GM12878 (cell line): ENCODE measurements at regions not wholly inside any gene's neighbourhood (a gene's known extent, or its start where the extent isn't known, plus 50 kb on each side); places are given as distances from the start of the nearest gene placed in this dataset.

Experiments used
- ATAC-seq: fragments of 200-7000 bp; cut with Tn5 transposase; 3 replicates; pipeline ENCODE4 v1.9.1; 2020; ENCODE audit warnings: mild to moderate bottlenecking, moderate library complexity
- BruUV-seq: library from RNA; stranded (reverse); fragments of 400-500 nt; replicated peaks from 2 replicates; lab custom pipeline; 2021; lab: Mats Ljungman, UMichigan
- CTCF ChIA-PET: fragments of 300-600 bp; sonication (Branson Sonifier 250); formaldehyde crosslinking; extraction: SDS; loops from one replicate; lab custom pipeline; 2021; ENCODE audit warnings: inconsistent platforms; lab: Yijun Ruan, JAX
- POLR2A ChIA-PET: fragments of 350-600 bp; formaldehyde crosslinking; extraction: SDS; loops from one replicate; lab custom pipeline; 2021; ENCODE audit warnings: inconsistent platforms; lab: Charles Lee
- RAD21 ChIA-PET: fragments of 300-600 bp; sonication (Branson Sonifier 250); formaldehyde crosslinking; loops from one replicate; lab custom pipeline; 2023; ENCODE audit warnings: antibody characterized with exemption; ENCODE audit not compliant: unreplicated experiment; lab: Charles Lee
- SMC1A ChIA-PET: fragments of 300-600 bp; sonication (Branson Sonifier 250); formaldehyde crosslinking; loops from one replicate; lab custom pipeline; 2023; ENCODE audit not compliant: unreplicated experiment, uncharacterized antibody; lab: Charles Lee
- DNase-seq: peaks from one replicate; pipeline ENCODE4 v3.0.0-alpha.2; 2011; ENCODE audit warnings: low read depth, low spot score
- FAIRE-seq: peaks from 3 replicates; lab custom pipeline; 2011; peaks lifted over from hg19 to GRCh38; lab: Jason Lieb, UNC
- H2AFZ ChIP-seq: 2 replicates; pipeline ENCODE4 v1.6.0; 2011; ENCODE audit warnings: low read depth, low read length, control low read depth; ENCODE audit not compliant: control insufficient read depth
- H3K27ac ChIP-seq: 2 replicates; pipeline ENCODE4 v1.5.1; 2011; ENCODE audit warnings: control low read depth; ENCODE audit not compliant: control insufficient read depth, insufficient read depth
- H3K27me3 ChIP-seq, 2 experiments: replicated peaks in 1 of 2; 2 replicates each; pipeline versions ENCODE4 v1.6.0 to v1.6.1; 2011; ENCODE audit warnings: low read length in 1 of 2; ENCODE audit not compliant: control insufficient read depth in 2 of 2, insufficient read depth in 2 of 2
- H3K36me3 ChIP-seq, 2 experiments: 2 replicates each; pipeline ENCODE4 v1.5.1; 2011; ENCODE audit warnings: low read length in 1 of 2; ENCODE audit not compliant: control insufficient read depth in 2 of 2, insufficient read depth in 2 of 2
- H3K4me1 ChIP-seq: 2 replicates; pipeline ENCODE4 v1.6.1; 2011; ENCODE audit warnings: mild to moderate bottlenecking, low read length, moderate library complexity, mixed read lengths; ENCODE audit not compliant: control insufficient read depth, insufficient read depth
- H3K4me2 ChIP-seq: 2 replicates; pipeline ENCODE4 v1.6.0; 2011; ENCODE audit warnings: control low read depth; ENCODE audit not compliant: control insufficient read depth, insufficient read depth
- H3K4me3 ChIP-seq: fragments of 200-600 bp; sonication (generic); 2 replicates; pipeline ENCODE4 v1.5.1; 2016
- H3K79me2 ChIP-seq: 2 replicates; pipeline ENCODE4 v1.6.0; 2011; ENCODE audit warnings: low read length; ENCODE audit not compliant: control insufficient read depth, insufficient read depth
- H3K9ac ChIP-seq: 2 replicates; pipeline ENCODE4 v1.8.0; 2011; ENCODE audit warnings: low read length, control low read depth, mixed read lengths; ENCODE audit not compliant: control insufficient read depth, insufficient read depth
- H3K9me3 ChIP-seq: replicated peaks from 3 replicates; pipeline ENCODE4 v1.5.1; 2011; ENCODE audit warnings: mild to moderate bottlenecking, low read length; ENCODE audit not compliant: control insufficient read depth, insufficient read depth
- H4K20me1 ChIP-seq: 2 replicates; pipeline ENCODE4 v1.6.0; 2011; ENCODE audit not compliant: control insufficient read depth, insufficient read depth
- CHD2 ChIP-seq: IDR thresholded peaks from 2 replicates; pipeline ENCODE4 v1.6.1; 2011; ENCODE audit warnings: low read depth, low read length, improper control_type of control experiment, borderline replicate concordance
- CHD4 ChIP-seq: fragments of 200-600 bp; sonication (generic); IDR thresholded peaks from 2 replicates; pipeline ENCODE4 v1.6.1; 2016; ENCODE audit warnings: mild to moderate bottlenecking
- EGR1 ChIP-seq, 2 experiments: IDR thresholded peaks; 1 replicate in 1 of 2; 2 replicates in 1 of 2; pipeline ENCODE4 v1.6.1; 2011 to 2012; ENCODE audit warnings: low read depth in 2 of 2, low read length in 2 of 2, borderline replicate concordance in 1 of 2, mild to moderate bottlenecking in 1 of 2, moderate library complexity in 1 of 2
- ETV6 ChIP-seq, 2 experiments: fragments of 450-650 bp in 1 of 2; IDR thresholded peaks in 1 of 2; conservative IDR thresholded peaks in 1 of 2; 2 replicates each; pipeline ENCODE4 v1.6.1; 2014; ENCODE audit warnings: antibody characterized with exemption in 1 of 2, borderline replicate concordance in 1 of 2, low read depth in 1 of 2, mild to moderate bottlenecking in 1 of 2, moderate library complexity in 1 of 2
- HDGF ChIP-seq: fragments of 450-650 bp; IDR thresholded peaks from 2 replicates; pipeline ENCODE4 v1.6.1; 2016; ENCODE audit warnings: antibody characterized with exemption
- LARP7 ChIP-seq: fragments of 450-650 bp; IDR thresholded peaks from 2 replicates; pipeline ENCODE4 v1.6.1; 2017; ENCODE audit warnings: mild to moderate bottlenecking
- TBL1XR1 ChIP-seq: IDR thresholded peaks from 2 replicates; pipeline ENCODE4 v1.6.1; 2012; ENCODE audit warnings: low read depth, low read length, improper control_type of control experiment
- ZNF274 ChIP-seq: IDR thresholded peaks from one replicate; pipeline ENCODE4 v1.8.0; 2011; ENCODE audit not compliant: insufficient read length, insufficient read depth
- WGBS: methylation state at CpG from one replicate; pipeline ENCODE4 v1.1.6; 2016; ENCODE audit warnings: low lambda C conversion rate; ENCODE audit not compliant: insufficient replicate concordance, insufficient coverage; ENCODE audit errors: missing lambda C conversion rate; 5-methylcytosine and 5-hydroxymethylcytosine counted together
- in situ Hi-C: fragments of 300-500 bp; cut with MboI; formaldehyde crosslinking; loops from 9 replicates; pipeline ENCODE4 v1.14.3; 2018; ENCODE audit warnings: mixed read lengths
- intact Hi-C: fragments of 100-400 bp; cut with micrococcal nuclease; formaldehyde crosslinking; loops from one replicate; pipeline ENCODE4 v1.14.2; 2022; ENCODE audit not compliant: unreplicated experiment
- TF ChIP-seq, protein P1 (sequence below): fragments of 450-650 bp; IDR thresholded peaks from 2 replicates; pipeline ENCODE4 v1.6.1; 2014; ENCODE audit warnings: mild to moderate bottlenecking
- TF ChIP-seq, protein P2 (sequence below): fragments of 450-650 bp; IDR thresholded peaks from 2 replicates; pipeline ENCODE4 v1.6.1; 2017; ENCODE audit warnings: mild to moderate bottlenecking, moderate library complexity
- TF ChIP-seq, protein P3 (sequence below): fragments of 450-650 bp; IDR thresholded peaks from 2 replicates; pipeline ENCODE4 v1.6.1; 2017; ENCODE audit warnings: mild to moderate bottlenecking

DNA sequence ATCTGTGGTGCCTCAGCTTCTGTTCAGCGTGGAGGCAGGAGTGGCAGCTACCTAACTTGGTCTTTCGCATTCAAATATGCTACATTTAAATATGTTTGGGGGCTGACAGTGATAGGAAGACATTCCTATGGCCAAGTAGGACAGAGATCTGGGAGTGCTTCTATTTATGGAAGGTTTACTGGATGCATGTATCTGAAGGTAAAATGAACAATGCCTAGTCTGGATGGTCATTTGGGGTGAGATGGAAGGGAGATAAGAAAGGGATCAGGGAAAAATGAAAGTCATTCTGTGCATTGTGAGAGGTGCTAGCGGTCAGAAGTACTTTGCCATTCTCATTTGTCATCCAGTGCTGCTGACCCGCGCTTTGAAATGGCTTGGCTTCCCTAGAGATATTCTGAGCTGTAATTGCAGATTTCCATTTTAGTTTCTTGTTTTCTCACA, 107.3 kb upstream of the FOXN2 start:
- Histone ChIP-seq H3K27me3 (no peaks in the 10 kb centered on the region), H3K36me3 (no peaks in the 10 kb centered on the region), H3K4me2 (no peak overlapping the region), H3K9ac (no peak overlapping the region), H3K4me1 (no peaks in the 10 kb centered on the region), H3K79me2 (no peaks in the 10 kb centered on the region), H2AFZ (no peak overlapping the region), H3K9me3 (no peaks in the 10 kb centered on the region), H3K4me3 (no peak overlapping the region), H3K27ac (no peak overlapping the region), H4K20me1 (no peaks in the 10 kb centered on the region)
- FAIRE-seq (no peak), ATAC-seq (no peak), DNase-seq (no peak)
- WGBS: 90% methylated on average over 5 of the region's 5 CpGs
- POLR2A ChIA-PET: interaction anchor here (1.0 kb wide), 1 partner anchor 209 kb away, joined by 3 read pairs; no protein-coding TSS in a partner anchor
- SMC1A ChIA-PET: interaction anchor here (0.7 to 1.1 kb wide), 3 partner anchors 8 to 369 kb away, joined by 3 read pairs; no protein-coding TSS in a partner anchor
- CTCF ChIA-PET: interaction anchor here (1.2 kb wide), 1 partner anchor 11 kb away, joined by 3 read pairs; no protein-coding TSS in a partner anchor
- no TSS peak for BruUV-seq
- in situ Hi-C loops: no loop called here
- no peak for TF ChIP-seq HDGF
- TF ChIP-seq ZNF274: no peak
- TF ChIP-seq, protein P1, sequence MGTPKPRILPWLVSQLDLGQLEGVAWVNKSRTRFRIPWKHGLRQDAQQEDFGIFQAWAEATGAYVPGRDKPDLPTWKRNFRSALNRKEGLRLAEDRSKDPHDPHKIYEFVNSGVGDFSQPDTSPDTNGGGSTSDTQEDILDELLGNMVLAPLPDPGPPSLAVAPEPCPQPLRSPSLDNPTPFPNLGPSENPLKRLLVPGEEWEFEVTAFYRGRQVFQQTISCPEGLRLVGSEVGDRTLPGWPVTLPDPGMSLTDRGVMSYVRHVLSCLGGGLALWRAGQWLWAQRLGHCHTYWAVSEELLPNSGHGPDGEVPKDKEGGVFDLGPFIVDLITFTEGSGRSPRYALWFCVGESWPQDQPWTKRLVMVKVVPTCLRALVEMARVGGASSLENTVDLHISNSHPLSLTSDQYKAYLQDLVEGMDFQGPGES: no peak
- TF ChIP-seq CHD4: no peak
- TF ChIP-seq TBL1XR1: no peak
- no peak for TF ChIP-seq ETV6 (conservative IDR thresholded peaks at IDR 0.05 in 1 of 2, IDR thresholded peaks at IDR 0.05 in 1 of 2; ENCODE audit: borderline replicate concordance in 1 of 2, low read depth in 1 of 2)
- TF ChIP-seq, protein P2, sequence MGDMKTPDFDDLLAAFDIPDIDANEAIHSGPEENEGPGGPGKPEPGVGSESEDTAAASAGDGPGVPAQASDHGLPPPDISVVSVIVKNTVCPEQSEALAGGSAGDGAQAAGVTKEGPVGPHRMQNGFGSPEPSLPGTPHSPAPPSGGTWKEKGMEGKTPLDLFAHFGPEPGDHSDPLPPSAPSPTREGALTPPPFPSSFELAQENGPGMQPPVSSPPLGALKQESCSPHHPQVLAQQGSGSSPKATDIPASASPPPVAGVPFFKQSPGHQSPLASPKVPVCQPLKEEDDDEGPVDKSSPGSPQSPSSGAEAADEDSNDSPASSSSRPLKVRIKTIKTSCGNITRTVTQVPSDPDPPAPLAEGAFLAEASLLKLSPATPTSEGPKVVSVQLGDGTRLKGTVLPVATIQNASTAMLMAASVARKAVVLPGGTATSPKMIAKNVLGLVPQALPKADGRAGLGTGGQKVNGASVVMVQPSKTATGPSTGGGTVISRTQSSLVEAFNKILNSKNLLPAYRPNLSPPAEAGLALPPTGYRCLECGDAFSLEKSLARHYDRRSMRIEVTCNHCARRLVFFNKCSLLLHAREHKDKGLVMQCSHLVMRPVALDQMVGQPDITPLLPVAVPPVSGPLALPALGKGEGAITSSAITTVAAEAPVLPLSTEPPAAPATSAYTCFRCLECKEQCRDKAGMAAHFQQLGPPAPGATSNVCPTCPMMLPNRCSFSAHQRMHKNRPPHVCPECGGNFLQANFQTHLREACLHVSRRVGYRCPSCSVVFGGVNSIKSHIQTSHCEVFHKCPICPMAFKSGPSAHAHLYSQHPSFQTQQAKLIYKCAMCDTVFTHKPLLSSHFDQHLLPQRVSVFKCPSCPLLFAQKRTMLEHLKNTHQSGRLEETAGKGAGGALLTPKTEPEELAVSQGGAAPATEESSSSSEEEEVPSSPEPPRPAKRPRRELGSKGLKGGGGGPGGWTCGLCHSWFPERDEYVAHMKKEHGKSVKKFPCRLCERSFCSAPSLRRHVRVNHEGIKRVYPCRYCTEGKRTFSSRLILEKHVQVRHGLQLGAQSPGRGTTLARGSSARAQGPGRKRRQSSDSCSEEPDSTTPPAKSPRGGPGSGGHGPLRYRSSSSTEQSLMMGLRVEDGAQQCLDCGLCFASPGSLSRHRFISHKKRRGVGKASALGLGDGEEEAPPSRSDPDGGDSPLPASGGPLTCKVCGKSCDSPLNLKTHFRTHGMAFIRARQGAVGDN: no peak
- TF ChIP-seq LARP7: no peak
- TF ChIP-seq, protein P3, sequence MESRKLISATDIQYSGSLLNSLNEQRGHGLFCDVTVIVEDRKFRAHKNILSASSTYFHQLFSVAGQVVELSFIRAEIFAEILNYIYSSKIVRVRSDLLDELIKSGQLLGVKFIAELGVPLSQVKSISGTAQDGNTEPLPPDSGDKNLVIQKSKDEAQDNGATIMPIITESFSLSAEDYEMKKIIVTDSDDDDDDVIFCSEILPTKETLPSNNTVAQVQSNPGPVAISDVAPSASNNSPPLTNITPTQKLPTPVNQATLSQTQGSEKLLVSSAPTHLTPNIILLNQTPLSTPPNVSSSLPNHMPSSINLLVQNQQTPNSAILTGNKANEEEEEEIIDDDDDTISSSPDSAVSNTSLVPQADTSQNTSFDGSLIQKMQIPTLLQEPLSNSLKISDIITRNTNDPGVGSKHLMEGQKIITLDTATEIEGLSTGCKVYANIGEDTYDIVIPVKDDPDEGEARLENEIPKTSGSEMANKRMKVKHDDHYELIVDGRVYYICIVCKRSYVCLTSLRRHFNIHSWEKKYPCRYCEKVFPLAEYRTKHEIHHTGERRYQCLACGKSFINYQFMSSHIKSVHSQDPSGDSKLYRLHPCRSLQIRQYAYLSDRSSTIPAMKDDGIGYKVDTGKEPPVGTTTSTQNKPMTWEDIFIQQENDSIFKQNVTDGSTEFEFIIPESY: no peak
- TF ChIP-seq CHD2: no peak
- no peak for TF ChIP-seq EGR1 (IDR thresholded peaks at IDR 0.05; ENCODE audit: borderline replicate concordance in 1 of 2, low read depth in 2 of 2, low read length in 2 of 2)
- RAD21 ChIA-PET: interaction anchor here (0.6 kb wide), 3 partner anchors 49 to 1937 kb away, joined by 3 to 5 read pairs (median 4); no protein-coding TSS in a partner anchor
- intact Hi-C loops: no loop called here
